22Rv1 (cell line): ENCODE measurements at regions not wholly inside any gene's neighbourhood (a gene's known extent, or its start where the extent isn't known, plus 50 kb on each side); places are given as distances from the start of the nearest gene placed in this dataset.
"Not testable (repeated sequence)": the region's sequence is repeated elsewhere in the genome, so short reads cannot be mapped to it uniquely, and the experiment has no call there.

Source experiments
- CTCF ChIP-seq: fragments of 450-650 bp; IDR thresholded peaks from 2 replicates; pipeline ENCODE4 v1.5.1; 2017; ENCODE audit warnings: mild to moderate bottlenecking
- ZFX ChIP-seq: fragments of 450-650 bp; IDR thresholded peaks from 2 replicates; pipeline ENCODE4 v1.6.1; 2017; ENCODE audit warnings: antibody characterized with exemption, borderline replicate concordance

DNA sequence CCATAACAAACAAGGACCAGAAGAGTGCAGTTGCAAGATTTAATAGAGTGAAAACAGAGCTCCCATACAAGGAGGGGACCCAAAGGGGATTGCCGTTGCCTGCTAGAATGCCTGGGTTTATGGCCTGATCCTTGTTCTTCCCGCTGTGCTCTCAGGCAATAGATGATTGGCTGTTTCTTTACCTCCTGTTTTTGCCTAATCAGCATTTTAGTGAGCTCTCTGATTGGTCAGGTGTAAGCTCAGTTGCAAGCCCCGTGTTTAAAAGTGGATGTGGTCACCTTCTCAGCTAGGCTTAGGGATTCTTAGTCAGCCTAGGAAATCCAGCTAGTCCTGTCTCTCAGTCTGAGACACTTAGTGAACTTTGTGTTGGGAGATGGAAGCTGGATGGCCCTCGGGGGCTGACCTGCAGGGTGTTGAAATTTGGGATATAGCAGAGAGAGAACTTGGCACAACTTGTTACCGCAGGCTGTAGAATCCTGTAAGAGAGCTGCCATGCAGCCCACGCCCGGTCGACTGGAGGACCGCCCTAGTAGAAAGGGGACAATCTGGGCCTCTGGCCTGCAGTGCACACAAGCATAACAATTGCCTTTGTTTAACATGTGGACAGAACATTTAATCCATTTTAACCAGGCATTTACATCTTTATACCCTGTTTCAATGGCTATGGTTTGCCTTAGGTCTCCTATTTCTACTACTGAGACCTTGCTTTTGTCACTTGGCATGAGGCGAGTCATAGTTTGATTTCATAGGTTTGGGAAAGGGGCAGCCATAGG is 106.0 kb downstream of the TMEM167A start:
- TF ChIP-seq CTCF, ZFX: not testable (repeated sequence)
